Lower leg skin (tissue), 4 donors: ENCODE measurements at regions not wholly inside any gene's neighbourhood (a gene's known extent, or its start where the extent isn't known, plus 50 kb on each side); places are given as distances from the start of the nearest gene placed in this dataset.

Experiments
- DNase-seq, 2 donors: peaks; one replicate each; pipeline ENCODE4 v3.0.0-alpha.2; 2019; ENCODE audit warnings: low spot score in 2 of 2
- H3K4me3 ChIP-seq: fragments of 200-600 bp; sonication (generic); 2 replicates; pipeline ENCODE4 v1.5.1; 2017; ENCODE audit warnings: mild to moderate bottlenecking, low read depth; ENCODE audit not compliant: poor library complexity, severe bottlenecking
- CTCF ChIP-seq, 3 donors: fragments of 450-650 bp; IDR thresholded peaks; one replicate each; pipeline ENCODE4 v1.5.1; 2016; ENCODE audit warnings: antibody characterized with exemption in 3 of 3, mild to moderate bottlenecking in 3 of 3, moderate library complexity in 2 of 3
- POLR2A ChIP-seq, 2 donors: fragments of 450-650 bp; IDR thresholded peaks; one replicate each; pipeline ENCODE4 v1.6.1; 2016 to 2017; ENCODE audit warnings: antibody characterized with exemption in 2 of 2, mild to moderate bottlenecking in 1 of 2, moderate library complexity in 1 of 2
- WGBS, 2 donors: methylation state at CpG; one replicate each; pipeline ENCODE4 v1.1.5; 2018; 5-methylcytosine and 5-hydroxymethylcytosine counted together
- intact Hi-C: fragments of 100-400 bp; cut with DNase I; formaldehyde crosslinking; loops from one replicate; pipeline ENCODE4 v1.15.0; 2023; ENCODE audit warnings: low total_unique reads

- intact Hi-C loops, result no loop called here
- no peak for DNase-seq
- no peak for TF ChIP-seq CTCF (IDR thresholded peaks at IDR 0.05)
- TF ChIP-seq POLR2A (IDR thresholded peaks at IDR 0.05), result no peak
- 82 to 85% methylated on average over 3 of the region's 3 CpGs for WGBS, 2 donors
- no peak overlapping the region for H3K4me3 ChIP-seq
These were observed 445.5 kb upstream of the TBL1XR1 start for GRCh38 chr3:177642804-177643125.

- WGBS, 2 donors, result 57 to 71% methylated on average over 3 of the region's 3 CpGs
- TF ChIP-seq CTCF (IDR thresholded peaks at IDR 0.05) (no peak), POLR2A (IDR thresholded peaks at IDR 0.05) (no peak)
- DNase-seq, result no peak
- intact Hi-C loops, result no loop called here
- H3K4me3 ChIP-seq, result no peak overlapping the region
These were observed 449.5 kb upstream of the TBL1XR1 start for GRCh38 chr3:177646749-177647148.

GRCh38 chr3:177647341-177647740 is 450.1 kb upstream of the TBL1XR1 start:
- 79 to 81% methylated on average over 3 of the region's 3 CpGs for WGBS, 2 donors
- no peak overlapping the region for H3K4me3 ChIP-seq
- intact Hi-C loops, result no loop called here
- DNase-seq, result no peak
- no peak for TF ChIP-seq POLR2A (IDR thresholded peaks at IDR 0.05)
- no peak for TF ChIP-seq CTCF (IDR thresholded peaks at IDR 0.05)

- TF ChIP-seq CTCF (IDR thresholded peaks at IDR 0.05), result no peak
- DNase-seq, result no peak
- no peak overlapping the region for H3K4me3 ChIP-seq
- intact Hi-C loops, result no loop called here
- WGBS, 2 donors, result 58 to 59% methylated on average over 4 of the region's 4 CpGs
These were observed 450.6 kb upstream of the TBL1XR1 start for GRCh38 chr3:177647876-177648275.

- no peak overlapping the region for H3K4me3 ChIP-seq
- intact Hi-C loops, result no loop called here
- 89 to 92% methylated on average over 5 of the region's 5 CpGs for WGBS, 2 donors
- TF ChIP-seq POLR2A (IDR thresholded peaks at IDR 0.05), result no peak
- no peak for TF ChIP-seq CTCF (IDR thresholded peaks at IDR 0.05)
- DNase-seq, result no peak
These were observed 455.4 kb upstream of the TBL1XR1 start for GRCh38 chr3:177652556-177653291.

GRCh38 chr3:177657243-177657642 is 460.0 kb upstream of the TBL1XR1 start:
- intact Hi-C loops, result no loop called here
- no peak for TF ChIP-seq CTCF (IDR thresholded peaks at IDR 0.05)
- TF ChIP-seq POLR2A (IDR thresholded peaks at IDR 0.05), result no peak
- 46 to 61% methylated on average over 4 of the region's 4 CpGs for WGBS, 2 donors
- H3K4me3 ChIP-seq, result no peak overlapping the region
- DNase-seq, result no peak
